Transverse colon (tissue), 4 donors: ENCODE measurements at regions not wholly inside any gene's neighbourhood (a gene's known extent, or its start where the extent isn't known, plus 50 kb on each side); places are given as distances from the start of the nearest gene placed in this dataset.

Source experiments
- DNase-seq: peaks from one replicate; pipeline ENCODE4 v3.0.0-alpha.2; 2019
- H3K27ac ChIP-seq, 4 donors: fragments of 200-600 bp; sonication (generic); 2 replicates each; pipeline ENCODE4 v1.5.1; 2016 to 2018; ENCODE audit warnings: inconsistent platforms in 4 of 4
- H3K27me3 ChIP-seq: fragments of 200-600 bp; sonication (generic); 2 replicates; pipeline ENCODE4 v1.5.1; 2017; ENCODE audit warnings: inconsistent platforms
- H3K36me3 ChIP-seq, 4 donors: fragments of 200-600 bp; sonication (generic); 2 replicates each; pipeline ENCODE4 v1.5.1; 2017 to 2019; ENCODE audit warnings: inconsistent platforms in 4 of 4
- H3K4me1 ChIP-seq, 4 donors: fragments of 200-600 bp; sonication (generic); 2 replicates each; pipeline ENCODE4 v1.5.1; 2017 to 2020; ENCODE audit warnings: inconsistent platforms in 4 of 4
- H3K4me3 ChIP-seq, 4 donors: fragments of 200-600 bp; sonication (generic); 1 replicate in 1 of 4; 2 replicates in 3 of 4; pipeline versions ENCODE4 v1.5.1 to v1.6.1; 2017 to 2019; ENCODE audit warnings: inconsistent platforms in 4 of 4
- H3K9me3 ChIP-seq, 2 donors: fragments of 200-600 bp; sonication (generic); 2 replicates each; pipeline ENCODE4 v1.5.1; 2017 to 2019; ENCODE audit warnings: inconsistent platforms in 2 of 2
- CTCF ChIP-seq, 5 experiments: fragments of 200-600 bp in 3 of 5; fragments of 450-650 bp in 2 of 5; sonication (generic) in 3 of 5; IDR thresholded peaks; 1 replicate in 2 of 5; 2 replicates in 3 of 5; pipeline ENCODE4 v1.5.1; 2016 to 2017; ENCODE audit warnings: antibody characterized with exemption in 5 of 5, inconsistent platforms in 3 of 5, mild to moderate bottlenecking in 2 of 5, moderate library complexity in 1 of 5
- EP300 ChIP-seq: sonication (generic); formaldehyde crosslinking; IDR thresholded peaks from one replicate; pipeline ENCODE4 v1.6.1; 2017; ENCODE audit warnings: antibody characterized with exemption, low read depth
- POLR2A ChIP-seq: fragments of 450-650 bp; IDR thresholded peaks from one replicate; pipeline ENCODE4 v1.6.1; 2016; ENCODE audit warnings: antibody characterized with exemption, mild to moderate bottlenecking, moderate library complexity
- POLR2AphosphoS5 ChIP-seq, 3 donors: sonication (generic); formaldehyde crosslinking; IDR thresholded peaks; one replicate each; pipeline ENCODE4 v1.6.1; 2016; ENCODE audit warnings: antibody characterized with exemption in 3 of 3
- WGBS, 2 donors: methylation state at CpG; one replicate each; pipeline ENCODE4 v1.1.5; 2018; ENCODE audit warnings: low coverage in 1 of 2; 5-methylcytosine and 5-hydroxymethylcytosine counted together
- in situ Hi-C, 4 donors: fragments of 200-750 bp; cut with MboI; loops; one replicate each; pipeline versions ENCODE4 v1.15.0 to v1.15.1; 2017; ENCODE audit warnings: low sequenced_read_pairs in 3 of 4, low pct_ligation_motif_present in 1 of 4, low pct_unique_long_range_greater_than_20kb in 1 of 4
- intact Hi-C: fragments of 100-400 bp; cut with DNase I; formaldehyde crosslinking; loops from one replicate; pipeline ENCODE4 v1.15.1; 2023; ENCODE audit warnings: low total_unique reads

GRCh38 chr15:95574053-95574452 is 756.4 kb upstream of the NR2F2 start:
- in situ Hi-C loops: no loop called here
- H3K4me3 ChIP-seq: no peak overlapping the region
- WGBS, 2 donors: 69% methylated on average over 5 of the region's 5 CpGs; no CpG with 5 or more reads in 1 of the 2 donors

GRCh38 chr15:95577927-95578326 is 752.6 kb upstream of the NR2F2 start:
- intact Hi-C loops: no loop called here
- WGBS, 2 donors: 64 to 80% methylated on average over 3 to 4 of the region's 4 CpGs

More at GRCh38 chr15:95574053-95574452, 756.4 kb upstream of the NR2F2 start:
- no peak overlapping the region for H3K27ac ChIP-seq
- no peaks in the 10 kb centered on the region for H3K27me3 ChIP-seq
- no peaks in the 10 kb centered on the region for H3K36me3 ChIP-seq
- TF ChIP-seq POLR2AphosphoS5 (IDR thresholded peaks at IDR 0.05): no peak
- no peak for TF ChIP-seq POLR2A
- no peak for TF ChIP-seq CTCF (IDR thresholded peaks at IDR 0.05)
- TF ChIP-seq EP300: no peak
- H3K4me1 ChIP-seq: no peaks in the 10 kb centered on the region
- no peak for DNase-seq
- H3K9me3 ChIP-seq: no peaks in the 10 kb centered on the region
- intact Hi-C loops: no loop called here

GRCh38 chr15:95580121-95580520 is 750.4 kb upstream of the NR2F2 start:
- H3K27me3 ChIP-seq: no peaks in the 10 kb centered on the region
- in situ Hi-C loops: no loop called here
- no peak for DNase-seq
- H3K4me3 ChIP-seq: no peak overlapping the region
- WGBS, 2 donors: 71 to 72% methylated on average over 3 of the region's 3 CpGs
- intact Hi-C loops: no loop called here
- H3K36me3 ChIP-seq: no peaks in the 10 kb centered on the region
- H3K9me3 ChIP-seq: no peaks in the 10 kb centered on the region
- no peaks in the 10 kb centered on the region for H3K4me1 ChIP-seq
- H3K27ac ChIP-seq: no peak overlapping the region
- TF ChIP-seq POLR2A (no peak), CTCF (IDR thresholded peaks at IDR 0.05) (no peak), POLR2AphosphoS5 (IDR thresholded peaks at IDR 0.05) (no peak), EP300 (no peak)

More at GRCh38 chr15:95577927-95578326, 752.6 kb upstream of the NR2F2 start:
- Histone ChIP-seq H3K27me3 (no peaks in the 10 kb centered on the region), H3K4me3 (no peak overlapping the region), H3K27ac (no peak overlapping the region), H3K9me3 (no peaks in the 10 kb centered on the region), H3K4me1 (no peaks in the 10 kb centered on the region), H3K36me3 (no peaks in the 10 kb centered on the region)
- TF ChIP-seq POLR2A: no peak
- in situ Hi-C loops: no loop called here
- no peak for DNase-seq

GRCh38 chr15:95581595-95581994 is 748.9 kb upstream of the NR2F2 start:
- intact Hi-C loops: no loop called here
- Histone ChIP-seq H3K27ac (no peak overlapping the region), H3K9me3 (no peaks in the 10 kb centered on the region), H3K4me1 (no peaks in the 10 kb centered on the region), H3K4me3 (no peak overlapping the region), H3K36me3 (no peaks in the 10 kb centered on the region), H3K27me3 (no peaks in the 10 kb centered on the region)
- 81 to 96% methylated on average over 7 to 13 of the region's 13 CpGs for WGBS, 2 donors
- in situ Hi-C loops: no loop called here
- DNase-seq: no peak
- TF ChIP-seq EP300: no peak
- no peak for TF ChIP-seq POLR2A
- no peak for TF ChIP-seq CTCF (IDR thresholded peaks at IDR 0.05)
- no peak for TF ChIP-seq POLR2AphosphoS5 (IDR thresholded peaks at IDR 0.05)

- Histone ChIP-seq H3K27me3 (no peaks in the 10 kb centered on the region), H3K4me3 (no peak overlapping the region), H3K27ac (no peak overlapping the region), H3K9me3 (no peaks in the 10 kb centered on the region), H3K36me3 (no peaks in the 10 kb centered on the region), H3K4me1 (no peaks in the 10 kb centered on the region)
- no peak for TF ChIP-seq POLR2AphosphoS5 (IDR thresholded peaks at IDR 0.05)
- TF ChIP-seq CTCF (IDR thresholded peaks at IDR 0.05): no peak
- TF ChIP-seq POLR2A: no peak
- no peak for TF ChIP-seq EP300
- intact Hi-C loops (no loop called here), in situ Hi-C loops (no loop called here)
- DNase-seq: no peak
These were observed 746.4 kb upstream of the NR2F2 start for GRCh38 chr15:95584088-95584487.
